ENCODE measurements at regions not wholly inside any gene's neighbourhood (a gene's known extent, or its start where the extent isn't known, plus 50 kb on each side); places are given as distances from the start of the nearest gene placed in this dataset.

- Histone ChIP-seq H3K4me3 (ENCODE audit: low read depth in 1 of 3, low read length in 3 of 3) (no peak overlapping the region), H3K4me1 (ENCODE audit: control insufficient read depth in 4 of 4, insufficient read depth in 4 of 4, low read length in 3 of 4) (no peaks in the 10 kb centered on the region), H3K27ac (ENCODE audit: low read depth in 1 of 2, low read length in 2 of 2) (no peak overlapping the region)
These were observed 219.8 kb upstream of the PRMT6 start for GRCh38 chr1:106836708-106837107.

GRCh38 chr1:106843518-106843917, 213.0 kb upstream of the PRMT6 start:
- H3K9ac ChIP-seq (ENCODE audit: low read depth in 1 of 2, low read length in 2 of 2), result no peak overlapping the region
- DNase-seq (ENCODE audit: low spot score), result no peak
- H3K9me3 ChIP-seq (ENCODE audit: control insufficient read depth in 4 of 4, low read length in 3 of 4), result no peaks in the 10 kb centered on the region
- H3K4me3 ChIP-seq (ENCODE audit: low read depth in 1 of 3, low read length in 3 of 3), result no peak overlapping the region
- H3K4me1 ChIP-seq (ENCODE audit: control insufficient read depth in 4 of 4, insufficient read depth in 4 of 4, low read length in 3 of 4), result no peaks in the 10 kb centered on the region
- H3K27me3 ChIP-seq (ENCODE audit: control insufficient read depth in 4 of 4, insufficient read depth in 4 of 4, low read length in 3 of 4), result no peaks in the 10 kb centered on the region
- WGBS, result 32% methylated on average over 4 of the region's 4 CpGs
- no peak overlapping the region for H3K27ac ChIP-seq (ENCODE audit: low read depth in 1 of 2, low read length in 2 of 2)
- no peaks in the 10 kb centered on the region for H3K36me3 ChIP-seq (ENCODE audit: control insufficient read depth in 4 of 4, insufficient read depth in 3 of 4, low read depth in 1 of 4, low read length in 3 of 4)
- TF ChIP-seq HNF4G (IDR thresholded peaks at IDR 0.05) (no peak), GABPA (IDR thresholded peaks at IDR 0.05 in 1 of 2, conservative IDR thresholded peaks at IDR 0.05 in 1 of 2) (no peak)

More at GRCh38 chr1:106836708-106837107, 219.8 kb upstream of the PRMT6 start:
- 60% methylated on average over 2 of the region's 2 CpGs for WGBS
- Histone ChIP-seq H3K9me3 (ENCODE audit: control insufficient read depth in 4 of 4, low read length in 3 of 4) (no peaks in the 10 kb centered on the region), H3K27me3 (ENCODE audit: control insufficient read depth in 4 of 4, insufficient read depth in 4 of 4, low read length in 3 of 4) (no peaks in the 10 kb centered on the region), H3K9ac (ENCODE audit: low read depth in 1 of 2, low read length in 2 of 2) (no peak overlapping the region), H3K36me3 (ENCODE audit: control insufficient read depth in 4 of 4, insufficient read depth in 3 of 4, low read depth in 1 of 4, low read length in 3 of 4) (no peaks in the 10 kb centered on the region)
- DNase-seq (ENCODE audit: low spot score), result no peak
- TF ChIP-seq MAX (IDR thresholded peaks at IDR 0.05), result no peak

- TF ChIP-seq HNF4G (IDR thresholded peaks at IDR 0.05) (no peak), YY1 (IDR thresholded peaks at IDR 0.05) (no peak), RXRA (IDR thresholded peaks at IDR 0.05) (no peak), GABPA (IDR thresholded peaks at IDR 0.05 in 1 of 2, conservative IDR thresholded peaks at IDR 0.05 in 1 of 2) (no peak), TAF1 (conservative IDR thresholded peaks at IDR 0.05) (no peak)
- 81% methylated on average over 1 of the region's 1 CpG for WGBS
- Histone ChIP-seq H3K4me1 (ENCODE audit: control insufficient read depth in 4 of 4, insufficient read depth in 4 of 4, low read length in 3 of 4) (no peaks in the 10 kb centered on the region), H3K9ac (ENCODE audit: low read depth in 1 of 2, low read length in 2 of 2) (no peak overlapping the region), H3K9me3 (ENCODE audit: control insufficient read depth in 4 of 4, low read length in 3 of 4) (no peaks in the 10 kb centered on the region), H3K4me3 (ENCODE audit: low read depth in 1 of 3, low read length in 3 of 3) (no peak overlapping the region), H3K27me3 (ENCODE audit: control insufficient read depth in 4 of 4, insufficient read depth in 4 of 4, low read length in 3 of 4) (no peaks in the 10 kb centered on the region), H3K36me3 (ENCODE audit: control insufficient read depth in 4 of 4, insufficient read depth in 3 of 4, low read depth in 1 of 4, low read length in 3 of 4) (no peaks in the 10 kb centered on the region), H3K27ac (ENCODE audit: low read depth in 1 of 2, low read length in 2 of 2) (no peak overlapping the region)
- no peak for DNase-seq (ENCODE audit: low spot score)
These were observed 209.8 kb upstream of the PRMT6 start for GRCh38 chr1:106846656-106847055.

- no peak for DNase-seq (ENCODE audit: low spot score)
- Histone ChIP-seq H3K36me3 (ENCODE audit: control insufficient read depth in 4 of 4, insufficient read depth in 3 of 4, low read depth in 1 of 4, low read length in 3 of 4) (no peaks in the 10 kb centered on the region), H3K4me1 (ENCODE audit: control insufficient read depth in 4 of 4, insufficient read depth in 4 of 4, low read length in 3 of 4) (no peaks in the 10 kb centered on the region), H3K4me3 (ENCODE audit: low read depth in 1 of 3, low read length in 3 of 3) (no peak overlapping the region), H3K27me3 (ENCODE audit: control insufficient read depth in 4 of 4, insufficient read depth in 4 of 4, low read length in 3 of 4) (no peaks in the 10 kb centered on the region), H3K9ac (ENCODE audit: low read depth in 1 of 2, low read length in 2 of 2) (no peak overlapping the region), H3K27ac (ENCODE audit: low read depth in 1 of 2, low read length in 2 of 2) (no peak overlapping the region), H3K9me3 (ENCODE audit: control insufficient read depth in 4 of 4, low read length in 3 of 4) (no peaks in the 10 kb centered on the region)
- TF ChIP-seq RAD21 (IDR thresholded peaks at IDR 0.05) (no peak), JUND (IDR thresholded peaks at IDR 0.05) (no peak), NR2F2 (IDR thresholded peaks at IDR 0.05) (no peak)
These were observed 195.4 kb upstream of the PRMT6 start for GRCh38 chr1:106861110-106861509.

GRCh38 chr1:106868828-106869227, 187.6 kb upstream of the PRMT6 start:
- TF ChIP-seq REST (IDR thresholded peaks at IDR 0.05) (no peak), FOXA2 (IDR thresholded peaks at IDR 0.05) (no peak), ZBTB33 (IDR thresholded peaks at IDR 0.05) (no peak)
- no peak overlapping the region for H3K27ac ChIP-seq (ENCODE audit: low read depth in 1 of 2, low read length in 2 of 2)
- H3K4me1 ChIP-seq (ENCODE audit: control insufficient read depth in 4 of 4, insufficient read depth in 4 of 4, low read length in 3 of 4), result no peaks in the 10 kb centered on the region
- no peak for DNase-seq (ENCODE audit: low spot score)
- H3K4me3 ChIP-seq (ENCODE audit: low read depth in 1 of 3, low read length in 3 of 3), result no peak overlapping the region
- no peak overlapping the region for H3K9ac ChIP-seq (ENCODE audit: low read depth in 1 of 2, low read length in 2 of 2)
- no peaks in the 10 kb centered on the region for H3K9me3 ChIP-seq (ENCODE audit: control insufficient read depth in 4 of 4, low read length in 3 of 4)
- WGBS, result 38% methylated on average over 1 of the region's 1 CpG
- H3K36me3 ChIP-seq (ENCODE audit: control insufficient read depth in 4 of 4, insufficient read depth in 3 of 4, low read depth in 1 of 4, low read length in 3 of 4), result no peaks in the 10 kb centered on the region
- H3K27me3 ChIP-seq (ENCODE audit: control insufficient read depth in 4 of 4, insufficient read depth in 4 of 4, low read length in 3 of 4), result no peaks in the 10 kb centered on the region

Data from liver (tissue), 7 donors.